ENCODE measurements at regions not wholly inside any gene's neighbourhood (a gene's known extent, or its start where the extent isn't known, plus 50 kb on each side); places are given as distances from the start of the nearest gene placed in this dataset.

GRCh38 chr22:25484521-25485315, 79.8 kb upstream of the GRK3 start:
- TF ChIP-seq CTCF (conservative IDR thresholded peaks at IDR 0.05; ENCODE audit: low read depth, low read length) (no peak), RAD21 (IDR thresholded peaks at IDR 0.05; ENCODE audit: low read length) (no peak), POLR2A (IDR thresholded peaks at IDR 0.05; ENCODE audit: low read depth, low read length) (no peak), RFX5 (IDR thresholded peaks at IDR 0.05; ENCODE audit: low read depth, low read length) (no peak), SMC3 (IDR thresholded peaks at IDR 0.05; ENCODE audit: low read depth, low read length) (no peak), MAFK (IDR thresholded peaks at IDR 0.05; ENCODE audit: low read depth, low read length) (no peak), ELK1 (IDR thresholded peaks at IDR 0.05; ENCODE audit: borderline replicate concordance, low read depth, low read length) (no peak), USF2 (IDR thresholded peaks at IDR 0.05; ENCODE audit: low read depth, low read length) (no peak), BHLHE40 (IDR thresholded peaks at IDR 0.05; ENCODE audit: low read depth, low read length) (no peak), CEBPB (IDR thresholded peaks at IDR 0.05; ENCODE audit: low read depth, low read length) (no peak)

Measured in IMR-90 (cell line).